22Rv1 (cell line): ENCODE measurements at regions not wholly inside any gene's neighbourhood (a gene's known extent, or its start where the extent isn't known, plus 50 kb on each side); places are given as distances from the start of the nearest gene placed in this dataset.

Experiments
- H3K27ac ChIP-seq: fragments of 450-650 bp; 2 replicates; pipeline ENCODE4 v1.5.1; 2017
- ZFX ChIP-seq: fragments of 450-650 bp; IDR thresholded peaks from 2 replicates; pipeline ENCODE4 v1.6.1; 2017; ENCODE audit warnings: antibody characterized with exemption, borderline replicate concordance
- TF ChIP-seq, protein P1 (sequence below): fragments of 450-650 bp; IDR thresholded peaks from 2 replicates; pipeline ENCODE4 v1.5.1; 2017; ENCODE audit warnings: mild to moderate bottlenecking

DNA sequence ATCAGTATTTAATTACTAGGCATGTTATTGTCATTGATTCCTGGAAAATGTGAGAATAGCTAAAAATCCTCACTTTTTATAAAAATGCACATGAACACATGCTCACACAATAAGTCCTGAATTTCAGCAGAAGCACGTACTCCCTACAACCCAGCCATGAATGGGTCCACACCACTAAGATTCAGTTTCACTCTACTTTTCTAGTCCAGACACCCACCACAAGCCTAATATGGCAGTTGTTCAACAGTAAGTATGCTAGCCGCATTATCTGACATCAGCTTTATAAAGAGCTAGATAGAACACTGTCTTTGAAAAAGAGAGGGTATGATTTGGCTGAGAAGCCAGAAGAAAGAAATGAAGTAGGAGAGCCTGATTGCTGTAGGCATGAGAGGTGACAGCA lies 639.3 kb downstream of the BRINP1 start:
- no peak for TF ChIP-seq ZFX
- TF ChIP-seq, protein P1, sequence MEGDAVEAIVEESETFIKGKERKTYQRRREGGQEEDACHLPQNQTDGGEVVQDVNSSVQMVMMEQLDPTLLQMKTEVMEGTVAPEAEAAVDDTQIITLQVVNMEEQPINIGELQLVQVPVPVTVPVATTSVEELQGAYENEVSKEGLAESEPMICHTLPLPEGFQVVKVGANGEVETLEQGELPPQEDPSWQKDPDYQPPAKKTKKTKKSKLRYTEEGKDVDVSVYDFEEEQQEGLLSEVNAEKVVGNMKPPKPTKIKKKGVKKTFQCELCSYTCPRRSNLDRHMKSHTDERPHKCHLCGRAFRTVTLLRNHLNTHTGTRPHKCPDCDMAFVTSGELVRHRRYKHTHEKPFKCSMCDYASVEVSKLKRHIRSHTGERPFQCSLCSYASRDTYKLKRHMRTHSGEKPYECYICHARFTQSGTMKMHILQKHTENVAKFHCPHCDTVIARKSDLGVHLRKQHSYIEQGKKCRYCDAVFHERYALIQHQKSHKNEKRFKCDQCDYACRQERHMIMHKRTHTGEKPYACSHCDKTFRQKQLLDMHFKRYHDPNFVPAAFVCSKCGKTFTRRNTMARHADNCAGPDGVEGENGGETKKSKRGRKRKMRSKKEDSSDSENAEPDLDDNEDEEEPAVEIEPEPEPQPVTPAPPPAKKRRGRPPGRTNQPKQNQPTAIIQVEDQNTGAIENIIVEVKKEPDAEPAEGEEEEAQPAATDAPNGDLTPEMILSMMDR, result no peak
- H3K27ac ChIP-seq, result no peak overlapping the region

DNA sequence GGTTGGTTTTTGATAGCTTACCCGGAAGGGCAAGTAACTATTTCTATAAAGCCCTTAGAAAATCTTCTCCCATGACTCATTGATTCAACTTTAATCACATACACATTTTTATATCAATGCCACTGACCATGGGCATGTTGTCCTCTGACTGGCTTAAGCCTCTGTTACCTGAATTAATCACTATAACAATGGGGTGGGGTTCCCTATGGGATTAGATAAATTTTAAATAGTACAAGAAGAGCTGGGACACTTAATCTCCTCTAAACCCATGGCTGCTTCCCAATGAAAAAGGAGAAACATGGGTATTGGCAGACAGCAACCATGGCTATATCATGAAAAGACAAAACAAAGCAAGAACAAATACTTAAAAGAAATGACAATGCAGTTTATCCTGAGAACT lies 636.2 kb downstream of the BRINP1 start:
- TF ChIP-seq ZFX, result no peak
- TF ChIP-seq, protein P1, result no peak
- H3K27ac ChIP-seq, result no peak overlapping the region

DNA sequence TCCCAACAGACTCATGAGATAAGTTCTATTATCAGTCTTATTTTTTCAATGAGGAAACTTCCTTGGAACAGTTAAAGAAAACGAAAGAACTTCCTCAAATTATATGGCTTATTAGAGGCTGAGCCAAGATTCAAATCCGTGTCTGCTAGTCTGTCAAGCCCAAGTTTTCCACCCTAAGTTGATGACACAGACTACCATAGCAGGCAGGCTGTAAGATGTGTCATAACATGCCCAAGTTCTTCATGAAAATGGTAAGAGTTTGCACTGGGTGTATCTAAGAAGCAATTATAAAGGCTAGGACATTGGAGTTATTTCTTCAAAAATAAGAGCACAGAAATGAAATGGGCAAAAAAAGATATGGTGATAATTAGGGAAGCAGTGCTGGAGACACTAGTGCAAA lies 634.5 kb downstream of the BRINP1 start:
- TF ChIP-seq, protein P1, result no peak
- no peak for TF ChIP-seq ZFX
- no peak overlapping the region for H3K27ac ChIP-seq

DNA sequence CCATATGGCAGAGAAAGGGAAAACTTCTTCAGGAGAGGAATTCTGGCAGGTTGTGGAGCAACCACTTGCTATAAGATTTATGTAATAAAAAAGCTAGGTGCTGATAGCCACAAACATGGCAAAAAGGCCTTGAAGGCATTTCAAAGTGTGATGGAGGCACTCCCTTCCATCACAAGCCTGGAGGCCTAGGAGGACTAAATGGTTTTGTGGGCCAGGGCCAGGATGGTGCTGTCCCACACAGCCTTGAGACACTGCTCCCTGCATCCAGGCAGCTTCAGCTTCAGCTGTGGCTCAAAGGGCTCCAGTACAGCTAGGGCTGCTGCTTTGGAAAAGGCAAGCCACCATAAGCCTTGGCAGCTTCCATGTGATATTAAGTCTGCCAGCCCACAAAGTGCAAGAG lies 632.8 kb downstream of the BRINP1 start:
- H3K27ac ChIP-seq, result no peak overlapping the region
- TF ChIP-seq, protein P1, result no peak
- no peak for TF ChIP-seq ZFX

DNA sequence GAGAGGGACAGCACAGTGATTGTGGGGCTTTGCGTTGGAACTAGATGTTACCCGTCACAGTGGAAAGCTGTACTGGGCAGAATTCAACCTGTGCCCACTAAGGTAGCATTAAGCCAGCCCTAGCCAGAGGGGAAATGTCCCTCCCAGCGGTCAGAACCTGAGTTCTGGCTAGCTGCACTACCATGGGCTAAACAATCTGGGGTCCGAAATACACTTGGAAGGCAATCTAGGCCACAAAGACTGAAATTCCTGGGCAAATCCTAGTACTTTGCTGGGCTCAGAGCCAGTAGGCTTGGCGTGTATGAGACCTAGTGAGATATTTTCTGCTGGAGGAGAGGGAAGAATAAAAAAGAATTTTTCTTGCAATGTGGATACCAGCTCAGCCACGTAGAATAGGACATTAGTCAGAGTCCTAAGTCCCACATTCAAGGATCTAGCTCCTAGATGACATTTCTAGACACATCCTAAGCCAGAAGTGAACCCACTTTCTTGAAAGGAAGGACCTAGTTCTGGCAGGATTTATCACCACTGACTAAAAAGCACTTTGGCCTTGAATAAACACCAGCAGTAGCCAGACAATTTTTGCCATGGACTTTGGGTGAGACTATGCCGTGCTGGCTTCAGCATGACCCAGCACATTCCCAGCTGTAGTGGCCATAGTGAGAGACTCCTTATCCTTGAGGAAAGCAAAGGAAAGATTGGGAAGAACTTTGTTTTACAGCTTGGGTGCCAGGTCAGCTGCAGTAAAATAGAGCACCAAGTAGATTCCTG lies 618.0 kb downstream of the BRINP1 start:
- no peak overlapping the region for H3K27ac ChIP-seq
- TF ChIP-seq, protein P1, result no peak
- TF ChIP-seq ZFX, result no peak

DNA sequence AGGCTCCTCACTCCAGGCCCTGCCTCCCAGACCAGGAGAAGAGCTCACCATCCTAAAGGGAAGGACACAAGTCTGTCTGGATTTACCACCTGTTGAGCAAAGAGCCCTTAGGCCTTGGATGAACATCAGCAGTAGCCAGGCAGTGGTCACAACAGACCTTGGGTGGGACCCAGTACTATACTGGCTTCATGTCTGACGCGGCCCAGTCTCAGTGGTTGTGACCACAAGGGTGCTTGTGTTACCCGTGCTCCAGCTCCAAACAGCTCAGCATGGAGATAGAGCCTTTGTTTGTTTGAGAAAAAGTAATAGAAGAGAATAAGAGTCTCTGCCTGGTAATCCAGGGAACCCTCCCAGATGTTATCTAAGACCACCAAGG lies 617.4 kb downstream of the BRINP1 start:
- TF ChIP-seq, protein P1, result no peak
- no peak for TF ChIP-seq ZFX
- no peak overlapping the region for H3K27ac ChIP-seq

DNA sequence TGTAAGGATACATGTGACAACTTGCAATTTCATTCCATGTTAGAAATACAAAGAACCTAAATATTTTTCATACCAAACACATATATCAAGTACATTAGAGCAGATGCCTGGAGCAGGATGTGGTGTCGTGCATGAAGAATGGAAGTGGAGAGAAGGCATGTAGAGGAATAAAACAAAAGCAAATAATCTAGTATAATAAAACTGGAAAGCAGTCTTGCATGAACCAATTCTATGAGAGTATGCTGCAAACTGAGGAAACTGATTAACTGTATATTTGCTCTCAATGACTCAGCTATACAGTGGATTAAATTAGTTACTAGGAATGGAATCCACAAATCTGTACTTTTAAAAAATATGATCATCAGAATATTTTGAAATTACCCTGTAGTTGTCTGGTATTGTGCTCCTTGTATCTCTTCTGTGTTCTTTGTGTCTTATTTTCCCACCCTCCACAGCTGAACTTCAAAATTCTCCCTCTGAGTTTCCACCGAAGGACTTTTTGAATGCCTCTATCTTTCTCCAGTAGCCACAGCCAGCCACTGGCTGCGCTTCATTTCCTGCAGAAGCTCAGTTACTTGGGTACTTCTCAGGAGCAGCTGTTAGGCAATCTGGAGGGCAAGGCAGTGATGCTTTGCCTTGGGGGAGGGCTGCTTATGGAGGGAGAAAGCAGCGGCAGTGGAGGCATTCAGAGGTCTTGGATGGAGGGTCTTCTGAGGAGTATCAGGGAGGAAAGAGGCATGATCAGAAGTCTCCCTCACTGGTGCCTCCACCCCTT lies 608.0 kb downstream of the BRINP1 start:
- H3K27ac ChIP-seq, result no peak overlapping the region
- TF ChIP-seq ZFX, result no peak
